NCI-H2171 treated with DMSO at 0.1 percent for 48 hours (cell line): ENCODE measurements at regions not wholly inside any gene's neighbourhood (a gene's known extent, or its start where the extent isn't known, plus 50 kb on each side); places are given as distances from the start of the nearest gene placed in this dataset.
"Not testable (repeated sequence)": the region's sequence is repeated elsewhere in the genome, so short reads cannot be mapped to it uniquely, and the experiment has no call there.

Experiments used
- DNase-seq: peaks from one replicate; lab custom pipeline; 2025; lab: John Stamatoyannopoulos, UW

- no peak for DNase-seq
Observed at GRCh38 chr22:47419239-47419638, 656.8 kb downstream of the TBC1D22A start.

- no peak for DNase-seq
Observed at GRCh38 chr22:47417699-47418098, 655.2 kb downstream of the TBC1D22A start.

DNA sequence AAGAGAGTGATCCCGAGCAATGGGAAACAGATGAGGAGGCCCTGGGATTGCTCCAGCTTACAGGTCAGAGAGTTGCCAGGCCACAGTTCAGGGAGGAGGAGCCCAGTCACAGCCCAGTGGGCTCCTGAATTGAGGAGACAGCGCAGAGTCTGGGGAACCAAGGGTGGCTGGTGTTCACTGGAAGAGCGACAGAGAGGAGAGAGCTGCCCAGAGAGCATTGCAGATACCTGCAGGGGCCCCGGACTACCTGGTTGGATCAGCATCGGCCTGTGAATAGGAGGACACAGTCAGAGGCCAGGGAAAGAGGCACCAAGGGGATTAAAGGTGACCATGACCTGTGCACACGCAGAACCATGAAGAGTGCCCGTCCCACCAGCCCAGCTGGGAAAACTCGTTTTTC lies 648.6 kb downstream of the TBC1D22A start:
- DNase-seq = no peak

- no peak for DNase-seq
Observed at GRCh38 chr22:47409539-47410275, 647.3 kb downstream of the TBC1D22A start.

DNA sequence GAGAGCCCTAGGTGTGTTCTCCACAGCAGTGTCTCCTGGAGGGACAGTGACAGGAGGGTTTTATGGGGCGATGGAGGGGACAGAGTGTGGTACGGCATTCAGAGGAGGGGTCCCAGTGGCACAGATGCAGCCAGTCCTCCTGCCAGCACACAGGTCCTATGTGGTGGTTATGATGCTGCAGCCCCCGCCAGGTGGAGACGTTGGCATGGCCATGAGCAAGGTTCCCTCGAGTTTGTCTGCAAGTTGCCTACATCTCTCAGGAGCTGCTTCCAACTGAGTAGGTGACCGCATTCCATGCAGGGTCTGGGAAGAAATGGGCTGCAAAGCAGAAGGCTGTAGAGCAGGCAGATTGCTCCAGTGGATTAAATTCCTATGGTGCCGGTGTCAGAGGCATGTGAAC lies 646.0 kb downstream of the TBC1D22A start:
- DNase-seq = no peak

- no peak for DNase-seq
Observed at GRCh38 chr22:47407461-47408025, 645.1 kb downstream of the TBC1D22A start.

GRCh38 chr22:47406896-47407295 lies 644.4 kb downstream of the TBC1D22A start:
- DNase-seq = no peak

- no peak for DNase-seq
Observed at GRCh38 chr22:47406180-47406834, 643.9 kb downstream of the TBC1D22A start.

- not testable (repeated sequence) for DNase-seq
Observed at GRCh38 chr22:47405222-47405621, 642.8 kb downstream of the TBC1D22A start.

DNA sequence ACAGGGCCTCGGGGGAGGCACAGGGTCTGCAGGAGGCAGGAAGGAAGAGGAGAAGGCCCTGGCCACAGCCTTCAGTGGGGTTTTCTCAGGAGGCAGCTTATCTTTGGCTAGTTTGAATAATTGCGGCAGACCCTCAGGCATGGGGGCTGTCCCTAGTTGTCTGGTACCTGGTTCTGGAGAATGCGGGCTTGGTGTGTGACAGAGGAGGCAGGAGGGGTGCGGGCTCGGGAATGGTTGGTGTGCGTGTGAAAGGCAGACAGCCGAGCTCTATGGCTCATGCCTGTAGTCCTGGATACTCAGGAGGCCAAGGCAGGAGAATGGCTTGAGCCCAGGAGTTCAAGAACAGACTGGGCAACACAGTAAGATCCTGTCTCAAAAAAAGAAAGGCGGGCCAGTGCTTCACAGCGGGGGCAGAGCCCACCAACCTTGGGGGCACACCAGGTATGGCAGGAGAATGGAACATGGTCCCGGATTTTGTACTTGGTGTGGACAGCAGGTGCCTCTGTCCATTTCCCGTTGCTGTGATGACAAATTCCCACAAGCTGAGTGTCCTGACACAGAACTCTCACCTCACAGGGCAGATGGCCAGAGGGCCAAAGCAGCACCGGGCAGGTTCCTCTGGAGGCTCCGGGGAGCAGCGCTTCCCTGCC lies 640.6 kb downstream of the TBC1D22A start:
- no peak for DNase-seq

GRCh38 chr22:47401976-47402770 lies 639.7 kb downstream of the TBC1D22A start:
- no peak for DNase-seq

DNA sequence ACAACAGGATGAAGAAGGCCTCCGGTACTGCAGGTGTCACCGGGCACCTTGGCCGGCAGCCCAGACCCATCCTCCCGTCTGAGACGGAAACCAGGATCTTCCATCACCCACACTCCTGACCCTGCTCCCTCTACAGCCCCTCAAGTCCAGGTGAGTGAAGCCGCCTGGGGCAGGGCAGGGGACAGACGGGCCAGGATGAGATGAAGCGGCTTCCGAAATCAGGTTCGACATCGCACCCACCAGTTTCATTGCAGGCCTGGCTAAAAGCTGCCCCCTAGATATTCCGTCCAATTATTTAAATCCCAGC lies 639.1 kb downstream of the TBC1D22A start:
- DNase-seq = no peak

DNA sequence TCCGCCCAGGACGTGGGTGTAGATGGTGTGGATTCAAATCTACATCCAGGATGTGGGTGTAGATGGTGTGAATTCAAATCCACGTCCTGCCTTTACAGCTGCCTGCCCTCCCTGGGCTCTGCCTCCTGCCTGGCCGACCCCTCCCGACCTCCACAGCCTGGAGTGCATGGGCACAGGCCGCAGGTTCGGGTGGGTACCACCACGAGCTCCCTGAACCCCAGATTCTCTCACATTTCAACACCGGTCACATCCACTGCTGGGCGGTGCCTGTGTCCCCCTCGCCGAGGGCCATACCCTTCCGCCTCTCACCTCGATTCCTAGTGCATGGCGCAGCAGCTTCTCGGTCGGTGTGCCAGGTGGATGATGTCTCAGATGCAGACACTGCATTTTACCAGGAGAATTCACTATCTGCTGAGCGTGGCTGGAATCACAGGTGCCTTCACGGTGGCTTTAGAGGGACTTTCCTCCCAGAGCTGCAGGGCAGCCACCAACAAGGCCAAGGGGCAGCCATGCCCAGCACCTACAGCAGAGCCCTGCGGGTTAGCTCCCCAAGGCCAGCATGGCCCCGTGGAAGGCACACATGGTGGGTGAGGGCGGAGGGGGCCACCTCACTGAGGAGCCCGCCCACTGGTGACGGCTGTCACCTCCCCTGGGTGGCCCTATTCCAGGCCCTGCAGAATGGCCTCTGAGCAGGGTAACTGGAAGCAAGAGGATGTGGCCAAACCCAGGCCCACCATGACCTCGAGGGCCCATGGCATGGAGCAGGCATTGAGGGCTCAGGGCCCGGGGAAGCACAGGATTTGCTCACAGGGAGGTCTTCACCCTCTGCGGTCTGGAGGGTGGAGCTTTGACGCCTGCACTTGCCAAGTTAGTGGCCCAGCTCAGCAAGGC lies 638.5 kb downstream of the TBC1D22A start:
- no peak for DNase-seq

- DNase-seq = not testable (repeated sequence)
Observed at GRCh38 chr22:47400131-47400530, 637.7 kb downstream of the TBC1D22A start.

- DNase-seq = no peak
Observed at GRCh38 chr22:47398921-47399790, 636.7 kb downstream of the TBC1D22A start.

- DNase-seq = no peak
Observed at GRCh38 chr22:47398491-47398890, 636.0 kb downstream of the TBC1D22A start.

DNA sequence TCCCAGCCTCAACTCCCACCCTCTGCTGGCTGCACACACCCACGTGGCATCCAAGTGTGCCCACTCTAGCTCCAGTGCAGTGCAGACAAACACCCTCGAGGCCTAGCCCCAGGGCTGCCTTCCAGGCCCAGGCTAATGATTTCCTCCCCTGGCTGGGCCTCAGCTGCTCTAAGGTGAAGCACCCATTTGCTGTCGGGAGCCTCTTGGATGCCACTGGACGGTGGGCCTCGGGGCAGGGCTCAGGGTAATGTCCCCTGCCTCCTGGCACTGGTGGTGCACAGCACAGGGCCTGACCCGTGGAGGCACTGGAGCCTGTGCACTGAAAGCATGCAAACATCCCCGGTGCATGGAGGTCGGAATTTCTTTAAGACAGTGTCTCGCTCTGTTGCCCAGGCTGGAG lies 635.2 kb downstream of the TBC1D22A start:
- DNase-seq = no peak

GRCh38 chr22:47396515-47396914 lies 634.1 kb downstream of the TBC1D22A start:
- no peak for DNase-seq

GRCh38 chr22:47396105-47396504 lies 633.7 kb downstream of the TBC1D22A start:
- DNase-seq = no peak

DNA sequence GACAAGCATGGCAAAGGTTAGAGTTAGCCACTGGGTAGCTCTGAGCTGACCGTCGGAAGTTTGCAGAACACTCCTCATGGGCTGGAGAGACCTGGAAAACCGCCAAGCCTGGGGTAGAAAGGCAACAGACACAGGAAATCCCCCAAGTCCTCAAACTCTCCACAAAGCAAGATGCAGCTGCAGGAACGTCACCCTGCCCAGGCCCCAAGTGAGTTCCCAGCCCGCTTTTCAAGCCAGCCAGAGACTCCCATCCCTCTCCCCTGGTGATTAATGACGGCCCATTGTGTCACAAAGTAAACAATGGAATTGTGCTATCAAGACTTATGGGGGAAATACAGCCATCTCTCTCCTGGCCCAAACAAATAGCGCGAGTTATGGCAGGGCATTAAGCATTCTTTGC lies 633.0 kb downstream of the TBC1D22A start:
- DNase-seq = no peak
